Fibroblast of lung (primary cell): ENCODE measurements at regions not wholly inside any gene's neighbourhood (a gene's known extent, or its start where the extent isn't known, plus 50 kb on each side); places are given as distances from the start of the nearest gene placed in this dataset.

Experiments used
- EZH2 ChIP-seq: IDR thresholded peaks from 2 replicates; pipeline ENCODE4 v1.5.1; 2012; ENCODE audit warnings: low read length, control low read depth, mild to moderate bottlenecking; ENCODE audit errors: missing control alignments
- TF ChIP-seq, protein P1 (sequence below), 2 donors: IDR thresholded peaks in 1 of 2; conservative IDR thresholded peaks in 1 of 2; 1 replicate in 1 of 2; 2 replicates in 1 of 2; pipeline ENCODE4 v1.5.1; 2011 to 2012; ENCODE audit warnings: low read length in 2 of 2, control low read depth in 1 of 2, inconsistent platforms in 1 of 2, low read depth in 1 of 2, mild to moderate bottlenecking in 1 of 2

GRCh38 chr6:114764866-114765265, 422.0 kb upstream of the HS3ST5 start:
- TF ChIP-seq, protein P1, sequence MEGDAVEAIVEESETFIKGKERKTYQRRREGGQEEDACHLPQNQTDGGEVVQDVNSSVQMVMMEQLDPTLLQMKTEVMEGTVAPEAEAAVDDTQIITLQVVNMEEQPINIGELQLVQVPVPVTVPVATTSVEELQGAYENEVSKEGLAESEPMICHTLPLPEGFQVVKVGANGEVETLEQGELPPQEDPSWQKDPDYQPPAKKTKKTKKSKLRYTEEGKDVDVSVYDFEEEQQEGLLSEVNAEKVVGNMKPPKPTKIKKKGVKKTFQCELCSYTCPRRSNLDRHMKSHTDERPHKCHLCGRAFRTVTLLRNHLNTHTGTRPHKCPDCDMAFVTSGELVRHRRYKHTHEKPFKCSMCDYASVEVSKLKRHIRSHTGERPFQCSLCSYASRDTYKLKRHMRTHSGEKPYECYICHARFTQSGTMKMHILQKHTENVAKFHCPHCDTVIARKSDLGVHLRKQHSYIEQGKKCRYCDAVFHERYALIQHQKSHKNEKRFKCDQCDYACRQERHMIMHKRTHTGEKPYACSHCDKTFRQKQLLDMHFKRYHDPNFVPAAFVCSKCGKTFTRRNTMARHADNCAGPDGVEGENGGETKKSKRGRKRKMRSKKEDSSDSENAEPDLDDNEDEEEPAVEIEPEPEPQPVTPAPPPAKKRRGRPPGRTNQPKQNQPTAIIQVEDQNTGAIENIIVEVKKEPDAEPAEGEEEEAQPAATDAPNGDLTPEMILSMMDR (conservative IDR thresholded peaks at IDR 0.05 in 1 of 2, IDR thresholded peaks at IDR 0.05 in 1 of 2; ENCODE audit: low read depth in 1 of 2, low read length in 2 of 2), result no peak
- TF ChIP-seq EZH2, result no peak
